ENCODE measurements at regions not wholly inside any gene's neighbourhood (a gene's known extent, or its start where the extent isn't known, plus 50 kb on each side); places are given as distances from the start of the nearest gene placed in this dataset.

DNA sequence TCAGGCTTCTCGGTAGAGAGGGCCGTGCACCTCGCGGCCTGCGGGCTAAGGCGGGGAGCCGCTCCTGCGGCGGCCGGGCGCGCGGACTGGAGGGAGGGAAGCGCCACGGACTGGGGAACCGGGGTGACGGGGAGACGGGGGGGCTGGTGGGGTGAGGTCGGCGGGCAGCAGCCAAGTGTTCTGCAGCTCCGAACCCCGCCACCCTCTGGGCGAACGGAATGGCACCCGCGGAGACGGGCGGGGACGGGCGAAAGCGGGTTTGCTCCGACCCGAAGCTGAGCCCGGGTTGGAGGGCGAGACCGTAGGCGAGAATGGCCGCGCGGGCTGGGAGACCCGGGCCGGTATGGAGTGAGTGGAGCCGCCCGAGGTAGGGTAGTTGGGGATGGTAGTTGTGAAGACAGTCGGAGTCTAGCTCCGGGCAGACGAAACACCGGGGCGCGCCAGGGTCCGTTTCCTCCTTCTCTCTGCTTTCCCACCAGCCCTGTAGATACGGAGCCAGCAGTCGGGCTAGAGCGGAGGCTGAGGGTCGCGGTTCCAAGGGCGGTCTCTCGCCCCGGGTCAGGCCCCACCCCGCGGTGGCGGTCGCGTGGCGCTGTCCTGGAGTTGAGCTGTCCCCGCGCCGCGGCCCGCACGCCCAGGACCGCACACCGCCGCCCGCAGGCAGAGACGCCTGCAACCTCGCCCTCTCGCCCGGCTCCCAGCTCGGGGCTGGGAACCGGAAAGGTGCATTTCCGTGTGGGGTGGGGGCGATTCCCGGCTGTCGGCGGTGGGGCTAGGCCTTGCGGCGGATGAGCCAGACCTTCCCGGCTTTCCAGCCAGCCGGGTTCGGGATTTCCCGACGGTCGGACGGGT, 160.3 kb upstream of the SIX2 start:
- TF ChIP-seq, protein P1, sequence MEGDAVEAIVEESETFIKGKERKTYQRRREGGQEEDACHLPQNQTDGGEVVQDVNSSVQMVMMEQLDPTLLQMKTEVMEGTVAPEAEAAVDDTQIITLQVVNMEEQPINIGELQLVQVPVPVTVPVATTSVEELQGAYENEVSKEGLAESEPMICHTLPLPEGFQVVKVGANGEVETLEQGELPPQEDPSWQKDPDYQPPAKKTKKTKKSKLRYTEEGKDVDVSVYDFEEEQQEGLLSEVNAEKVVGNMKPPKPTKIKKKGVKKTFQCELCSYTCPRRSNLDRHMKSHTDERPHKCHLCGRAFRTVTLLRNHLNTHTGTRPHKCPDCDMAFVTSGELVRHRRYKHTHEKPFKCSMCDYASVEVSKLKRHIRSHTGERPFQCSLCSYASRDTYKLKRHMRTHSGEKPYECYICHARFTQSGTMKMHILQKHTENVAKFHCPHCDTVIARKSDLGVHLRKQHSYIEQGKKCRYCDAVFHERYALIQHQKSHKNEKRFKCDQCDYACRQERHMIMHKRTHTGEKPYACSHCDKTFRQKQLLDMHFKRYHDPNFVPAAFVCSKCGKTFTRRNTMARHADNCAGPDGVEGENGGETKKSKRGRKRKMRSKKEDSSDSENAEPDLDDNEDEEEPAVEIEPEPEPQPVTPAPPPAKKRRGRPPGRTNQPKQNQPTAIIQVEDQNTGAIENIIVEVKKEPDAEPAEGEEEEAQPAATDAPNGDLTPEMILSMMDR (conservative IDR thresholded peaks at IDR 0.05), result no peak
- H3K27me3 Mint-ChIP-seq (ENCODE audit: low read depth), result peaks cover 96% of the 10 kb centered on the region
- no peak overlapping the region for H3K27ac Mint-ChIP-seq (ENCODE audit: unreplicated experiment)
- H3K4me3 Mint-ChIP-seq, result peak overlapping the region; percentile 44
- no peaks in the 10 kb centered on the region for H3K36me3 Mint-ChIP-seq (ENCODE audit: low read depth)
- peaks cover 15% of the 10 kb centered on the region for H3K4me1 Mint-ChIP-seq
- peak; percentile 19 for DNase-seq (ENCODE audit: low read depth, low spot score)
- H3K9me3 Mint-ChIP-seq, result no peaks in the 10 kb centered on the region

DNA sequence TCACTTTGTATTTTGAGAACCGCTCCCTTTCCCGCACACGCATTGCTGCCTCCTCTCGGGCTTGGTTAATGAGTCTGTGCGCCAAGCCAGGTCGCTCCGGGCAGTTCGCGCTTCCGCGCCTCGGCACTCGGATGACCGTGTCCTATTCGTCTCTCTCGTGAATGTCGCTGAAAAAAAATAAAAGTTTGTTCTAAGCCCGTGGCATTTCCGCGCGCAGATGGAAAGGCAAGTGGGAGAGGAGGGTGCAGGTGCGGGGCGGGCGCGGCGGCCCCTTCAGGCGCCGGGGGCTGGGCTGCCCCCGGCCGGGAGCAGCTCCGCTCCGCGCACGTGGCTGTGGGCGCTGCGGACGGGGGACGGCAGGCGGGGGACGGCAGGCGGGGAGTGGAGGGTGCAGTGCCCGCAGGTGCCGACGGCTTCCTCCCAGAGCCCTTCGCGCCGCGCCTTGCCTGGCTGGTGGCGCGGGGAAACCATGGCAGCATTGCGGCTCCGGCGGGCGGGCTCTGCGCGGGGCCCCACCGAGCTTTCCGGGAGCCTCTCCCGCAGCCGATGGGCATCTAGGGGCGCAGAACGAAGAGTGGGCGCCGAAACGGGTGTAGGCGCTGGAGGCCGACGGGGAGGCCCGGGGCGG, 159.6 kb upstream of the SIX2 start:
- peaks cover 21% of the 10 kb centered on the region for H3K4me1 Mint-ChIP-seq
- DNase-seq (ENCODE audit: low read depth, low spot score), result peak; percentile 6
- H3K36me3 Mint-ChIP-seq (ENCODE audit: low read depth), result no peaks in the 10 kb centered on the region
- TF ChIP-seq, protein P1 (conservative IDR thresholded peaks at IDR 0.05), result no peak
- peaks cover 97% of the 10 kb centered on the region for H3K27me3 Mint-ChIP-seq (ENCODE audit: low read depth)
- H3K9me3 Mint-ChIP-seq, result no peaks in the 10 kb centered on the region
- H3K4me3 Mint-ChIP-seq, result peak overlapping the region; percentile 58
- no peak overlapping the region for H3K27ac Mint-ChIP-seq (ENCODE audit: unreplicated experiment)

DNA sequence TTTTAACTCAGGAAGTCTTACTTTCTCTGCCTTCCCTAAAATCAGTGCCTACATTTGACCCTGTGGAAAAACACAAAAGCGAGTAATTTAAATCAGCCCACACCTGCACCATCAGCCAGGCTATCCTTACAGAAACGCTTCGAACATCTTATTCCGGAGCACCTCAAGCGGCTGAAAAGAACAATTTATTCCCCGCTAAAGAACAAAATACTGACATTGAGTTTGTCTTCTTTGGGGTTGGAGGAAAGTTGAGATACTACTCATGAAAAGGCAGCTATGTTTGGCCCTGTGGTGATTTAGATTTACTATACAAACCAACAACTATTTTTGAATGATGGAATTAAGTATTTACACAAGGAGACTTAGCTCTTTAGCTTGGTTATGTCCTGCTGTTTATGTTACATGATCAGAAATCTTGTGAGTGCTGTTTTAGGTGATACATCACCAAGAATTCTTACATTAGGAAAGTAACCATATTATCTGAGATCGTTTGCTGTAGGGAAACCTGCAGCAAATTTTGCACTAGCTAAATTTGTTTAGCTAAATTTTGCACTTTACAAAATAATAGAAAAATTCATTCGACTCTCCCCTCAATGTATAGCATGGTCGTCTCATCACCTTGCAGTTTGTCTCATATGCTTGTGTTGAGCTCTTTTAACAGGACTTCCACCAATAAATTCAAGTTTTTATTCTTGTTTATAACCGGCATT, 158.8 kb upstream of the SIX2 start:
- H3K27me3 Mint-ChIP-seq (ENCODE audit: low read depth), result peaks cover 97% of the 10 kb centered on the region
- peak overlapping the region; percentile 58 for H3K4me3 Mint-ChIP-seq
- no peak for DNase-seq (ENCODE audit: low read depth, low spot score)
- no peaks in the 10 kb centered on the region for H3K9me3 Mint-ChIP-seq
- TF ChIP-seq, protein P1 (conservative IDR thresholded peaks at IDR 0.05), result no peak
- no peaks in the 10 kb centered on the region for H3K36me3 Mint-ChIP-seq (ENCODE audit: low read depth)
- no peak overlapping the region for H3K27ac Mint-ChIP-seq (ENCODE audit: unreplicated experiment)
- peaks cover 24% of the 10 kb centered on the region for H3K4me1 Mint-ChIP-seq

DNA sequence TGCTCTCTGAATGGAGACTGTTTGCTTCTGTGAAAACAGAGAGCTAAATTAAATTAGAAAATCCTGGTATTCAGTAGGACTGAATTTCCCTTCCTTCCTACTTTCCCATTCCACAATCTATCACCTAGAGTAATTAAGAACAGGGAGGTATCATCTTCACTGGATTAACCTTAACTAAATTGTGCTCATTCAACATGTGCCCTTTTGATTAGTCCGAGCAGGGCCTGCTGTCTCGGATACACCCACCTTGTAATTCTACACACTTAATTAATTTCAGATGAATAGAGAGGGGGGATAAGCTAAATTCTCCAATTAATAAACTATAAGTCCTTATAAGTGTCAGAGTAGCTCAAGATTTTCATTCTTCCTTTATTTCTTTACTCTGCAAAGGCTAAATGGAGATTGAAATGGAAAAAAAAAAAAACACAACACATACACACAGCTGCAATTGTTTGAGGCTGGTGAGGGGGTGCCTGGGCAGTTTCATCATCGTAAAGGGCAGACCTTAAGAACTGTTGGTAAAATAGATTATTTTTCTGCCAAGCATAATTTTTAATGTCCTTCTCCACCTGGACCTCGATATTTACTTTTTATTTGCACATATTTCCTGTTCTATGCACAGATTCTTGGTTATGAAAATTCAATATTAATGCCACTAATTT, 157.1 kb upstream of the SIX2 start:
- Mint-ChIP-seq H3K4me1 (peaks cover 25% of the 10 kb centered on the region), H3K27ac (ENCODE audit: unreplicated experiment) (no peak overlapping the region), H3K36me3 (ENCODE audit: low read depth) (no peaks in the 10 kb centered on the region), H3K4me3 (no peak overlapping the region), H3K9me3 (no peaks in the 10 kb centered on the region), H3K27me3 (ENCODE audit: low read depth) (peaks cover 96% of the 10 kb centered on the region)
- TF ChIP-seq, protein P1 (conservative IDR thresholded peaks at IDR 0.05), result no peak
- no peak for DNase-seq (ENCODE audit: low read depth, low spot score)

DNA sequence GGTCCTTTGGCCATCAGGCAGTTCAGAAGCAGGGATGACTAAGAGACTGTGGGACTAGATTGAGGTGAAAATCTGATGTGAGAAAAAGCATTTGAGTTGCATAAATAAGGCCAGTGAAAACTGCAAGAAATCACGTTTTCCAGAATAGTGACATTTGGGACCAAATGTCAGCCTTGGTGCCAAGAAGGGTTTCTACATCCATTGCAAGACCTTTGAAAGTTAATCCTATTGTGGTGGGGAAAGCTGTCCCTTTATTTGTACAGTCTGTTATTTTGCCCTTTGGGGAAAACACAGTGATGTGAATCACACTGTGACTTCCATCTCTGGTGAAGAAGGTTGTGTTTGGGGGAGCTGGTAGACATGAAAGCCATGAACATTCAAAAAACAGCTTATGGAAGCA, 153.5 kb upstream of the SIX2 start:
- H3K4me1 Mint-ChIP-seq, result peaks cover 18% of the 10 kb centered on the region
- no peak overlapping the region for H3K27ac Mint-ChIP-seq (ENCODE audit: unreplicated experiment)
- H3K27me3 Mint-ChIP-seq (ENCODE audit: low read depth), result peaks cover 63% of the 10 kb centered on the region
- no peaks in the 10 kb centered on the region for H3K36me3 Mint-ChIP-seq (ENCODE audit: low read depth)
- no peak overlapping the region for H3K4me3 Mint-ChIP-seq
- DNase-seq (ENCODE audit: low read depth, low spot score), result no peak
- no peaks in the 10 kb centered on the region for H3K9me3 Mint-ChIP-seq
- TF ChIP-seq, protein P1 (conservative IDR thresholded peaks at IDR 0.05), result no peak

Measured in neural crest cell (in vitro differentiated cells).